ENCODE measurements at regions not wholly inside any gene's neighbourhood (a gene's known extent, or its start where the extent isn't known, plus 50 kb on each side); places are given as distances from the start of the nearest gene placed in this dataset.

DNA sequence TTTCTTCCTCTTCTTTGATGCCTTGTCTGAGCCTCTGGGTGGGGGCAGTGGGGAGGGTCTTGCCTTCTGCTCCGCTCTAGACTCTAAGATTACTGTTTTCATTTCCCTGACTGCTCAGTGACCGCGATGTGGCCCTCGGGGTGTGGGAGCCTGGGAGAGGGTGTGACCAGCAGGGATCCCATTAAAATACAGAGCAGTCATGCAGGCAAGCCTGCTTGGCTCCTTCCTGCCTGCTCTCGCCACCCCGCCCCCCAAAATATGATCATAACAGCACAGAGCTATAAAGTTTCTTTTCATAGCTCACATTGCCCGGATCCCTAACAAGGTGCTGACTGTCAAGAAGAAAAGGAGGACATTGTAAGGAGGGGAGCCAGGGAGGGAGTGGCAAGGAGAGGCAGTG, 332.9 kb downstream of the RAB28 start:
- no peaks in the 10 kb centered on the region for H3K36me3 ChIP-seq (ENCODE audit: control insufficient read depth in 2 of 2, extremely low read depth in 1 of 2, insufficient read depth in 2 of 2, low read length in 2 of 2)
- H3K4me1 ChIP-seq (ENCODE audit: control insufficient read depth, extremely low read depth, insufficient read depth, low read length), result no peaks in the 10 kb centered on the region
- H3K27me3 ChIP-seq (ENCODE audit: control insufficient read depth, extremely low read depth, insufficient read depth, low read length), result no peaks in the 10 kb centered on the region
- dilution Hi-C loops (cut with MboI; ENCODE audit: extremely low pct_ligation_motif_present, low sequenced_read_pairs), result no loop called here
- H3K4me2 ChIP-seq (ENCODE audit: control insufficient read depth, extremely low read depth, insufficient read depth, low read depth, low read length), result no peak overlapping the region
- H3K9ac ChIP-seq (ENCODE audit: control insufficient read depth, extremely low read depth, insufficient read depth, low read length), result no peak overlapping the region
- no peak overlapping the region for H2AFZ ChIP-seq (ENCODE audit: control insufficient read depth, low read length)
- H4K20me1 ChIP-seq (ENCODE audit: control insufficient read depth, extremely low read depth, insufficient read depth, low read length), result no peaks in the 10 kb centered on the region
- no peak for DNase-seq (ENCODE audit: low read depth, low spot score)
- H3K4me3 ChIP-seq (ENCODE audit: control insufficient read depth in 2 of 3, extremely low read depth in 1 of 3, insufficient read depth in 2 of 3, low read depth in 1 of 3, low read length in 3 of 3), result no peak overlapping the region
- no peak for FAIRE-seq
- H3K27ac ChIP-seq (ENCODE audit: control insufficient read depth, insufficient read depth, low read length), result no peak overlapping the region
- H3K9me1 ChIP-seq (ENCODE audit: control insufficient read depth, extremely low read depth, insufficient read depth, low read length), result no peaks in the 10 kb centered on the region
- no peaks in the 10 kb centered on the region for H3K9me3 ChIP-seq (ENCODE audit: control insufficient read depth, low read depth, low read length)
- no peaks in the 10 kb centered on the region for H3K79me2 ChIP-seq (ENCODE audit: control insufficient read depth, insufficient read depth, low read length)
- TF ChIP-seq, protein P1, sequence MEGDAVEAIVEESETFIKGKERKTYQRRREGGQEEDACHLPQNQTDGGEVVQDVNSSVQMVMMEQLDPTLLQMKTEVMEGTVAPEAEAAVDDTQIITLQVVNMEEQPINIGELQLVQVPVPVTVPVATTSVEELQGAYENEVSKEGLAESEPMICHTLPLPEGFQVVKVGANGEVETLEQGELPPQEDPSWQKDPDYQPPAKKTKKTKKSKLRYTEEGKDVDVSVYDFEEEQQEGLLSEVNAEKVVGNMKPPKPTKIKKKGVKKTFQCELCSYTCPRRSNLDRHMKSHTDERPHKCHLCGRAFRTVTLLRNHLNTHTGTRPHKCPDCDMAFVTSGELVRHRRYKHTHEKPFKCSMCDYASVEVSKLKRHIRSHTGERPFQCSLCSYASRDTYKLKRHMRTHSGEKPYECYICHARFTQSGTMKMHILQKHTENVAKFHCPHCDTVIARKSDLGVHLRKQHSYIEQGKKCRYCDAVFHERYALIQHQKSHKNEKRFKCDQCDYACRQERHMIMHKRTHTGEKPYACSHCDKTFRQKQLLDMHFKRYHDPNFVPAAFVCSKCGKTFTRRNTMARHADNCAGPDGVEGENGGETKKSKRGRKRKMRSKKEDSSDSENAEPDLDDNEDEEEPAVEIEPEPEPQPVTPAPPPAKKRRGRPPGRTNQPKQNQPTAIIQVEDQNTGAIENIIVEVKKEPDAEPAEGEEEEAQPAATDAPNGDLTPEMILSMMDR (optimal IDR thresholded peaks at IDR 0.05 in 1 of 3, IDR thresholded peaks at IDR 0.05 in 1 of 3, conservative IDR thresholded peaks at IDR 0.05 in 1 of 3; ENCODE audit: extremely low read depth in 1 of 3, insufficient read depth in 2 of 3, low read length in 3 of 3), result no peak
- no peak for TF ChIP-seq EZH2 (IDR thresholded peaks at IDR 0.05; ENCODE audit: low read length)

DNA sequence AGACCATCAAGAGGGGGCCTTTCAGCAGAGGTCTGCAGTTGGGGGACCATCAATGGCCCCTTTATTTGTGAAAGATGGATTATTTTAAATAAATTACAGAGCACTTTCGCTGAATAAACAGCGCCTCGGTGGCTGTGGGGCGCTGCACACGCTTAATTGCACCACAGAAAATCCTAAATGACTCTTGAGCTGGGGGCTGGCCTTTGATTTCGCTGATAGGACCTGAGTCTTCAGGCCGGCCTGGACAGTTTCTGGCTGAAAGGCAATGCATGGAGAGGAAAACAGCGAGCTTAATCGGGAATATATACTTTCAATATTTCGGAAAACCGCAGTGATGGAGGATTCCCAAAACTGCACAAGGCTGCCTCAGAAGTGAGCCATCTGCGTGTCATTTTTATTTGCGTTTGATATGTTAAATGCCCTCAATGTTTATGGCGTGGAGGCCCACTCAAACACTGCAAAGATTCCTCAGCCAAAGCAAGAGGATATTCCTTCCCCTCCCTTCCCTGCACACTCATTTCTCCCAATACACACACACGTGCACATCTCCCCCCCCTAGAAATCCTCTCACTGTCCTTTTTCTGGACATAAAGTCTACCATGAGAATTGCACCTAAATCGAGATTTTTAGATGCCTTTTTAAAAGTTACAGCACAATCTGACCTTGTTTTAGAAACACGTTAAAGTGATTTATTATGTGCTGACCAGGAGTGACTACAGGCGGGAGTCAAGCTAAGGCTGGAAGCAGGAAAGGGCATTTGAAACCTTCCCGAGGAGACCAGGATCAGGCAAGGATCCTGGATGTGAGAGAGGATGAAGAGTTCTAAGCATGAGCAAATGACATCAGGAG, 340.7 kb downstream of the RAB28 start:
- Histone ChIP-seq H3K9ac (ENCODE audit: control insufficient read depth, extremely low read depth, insufficient read depth, low read length) (no peak overlapping the region), H3K4me3 (ENCODE audit: control insufficient read depth in 2 of 3, extremely low read depth in 1 of 3, insufficient read depth in 2 of 3, low read depth in 1 of 3, low read length in 3 of 3) (no peak overlapping the region), H3K4me2 (ENCODE audit: control insufficient read depth, extremely low read depth, insufficient read depth, low read depth, low read length) (no peak overlapping the region), H2AFZ (ENCODE audit: control insufficient read depth, low read length) (no peak overlapping the region), H3K27ac (ENCODE audit: control insufficient read depth, insufficient read depth, low read length) (no peak overlapping the region), H3K9me3 (ENCODE audit: control insufficient read depth, low read depth, low read length) (no peaks in the 10 kb centered on the region), H3K36me3 (ENCODE audit: control insufficient read depth in 2 of 2, extremely low read depth in 1 of 2, insufficient read depth in 2 of 2, low read length in 2 of 2) (no peaks in the 10 kb centered on the region), H3K27me3 (ENCODE audit: control insufficient read depth, extremely low read depth, insufficient read depth, low read length) (no peaks in the 10 kb centered on the region), H3K79me2 (ENCODE audit: control insufficient read depth, insufficient read depth, low read length) (no peaks in the 10 kb centered on the region), H3K4me1 (ENCODE audit: control insufficient read depth, extremely low read depth, insufficient read depth, low read length) (no peaks in the 10 kb centered on the region), H4K20me1 (ENCODE audit: control insufficient read depth, extremely low read depth, insufficient read depth, low read length) (no peaks in the 10 kb centered on the region), H3K9me1 (ENCODE audit: control insufficient read depth, extremely low read depth, insufficient read depth, low read length) (no peaks in the 10 kb centered on the region)
- DNase-seq (ENCODE audit: low read depth, low spot score), result no peak
- dilution Hi-C loops (cut with MboI; ENCODE audit: extremely low pct_ligation_motif_present, low sequenced_read_pairs), result no loop called here
- no peak for TF ChIP-seq EZH2 (IDR thresholded peaks at IDR 0.05; ENCODE audit: low read length)
- TF ChIP-seq, protein P1 (optimal IDR thresholded peaks at IDR 0.05 in 1 of 3, IDR thresholded peaks at IDR 0.05 in 1 of 3, conservative IDR thresholded peaks at IDR 0.05 in 1 of 3; ENCODE audit: extremely low read depth in 1 of 3, insufficient read depth in 2 of 3, low read length in 3 of 3), result no peak
- no peak for FAIRE-seq

Data from keratinocyte (primary cell).